ENCODE measurements at regions not wholly inside any gene's neighbourhood (a gene's known extent, or its start where the extent isn't known, plus 50 kb on each side); places are given as distances from the start of the nearest gene placed in this dataset.

GRCh38 chrX:127112726-127113125 is 293.2 kb downstream of the PRR32 start:
- no peak for TF ChIP-seq SRF (IDR thresholded peaks at IDR 0.05; ENCODE audit: low read depth, low read length)
- no peak for TF ChIP-seq ZNF614 (CRISPR knock-in tag; IDR thresholded peaks at IDR 0.05; ENCODE audit: borderline replicate concordance)
- no peak for TF ChIP-seq NFE2L2 (IDR thresholded peaks at IDR 0.05; ENCODE audit: low read length)
- no peak for TF ChIP-seq REST (IDR thresholded peaks at IDR 0.05; ENCODE audit: borderline replicate concordance in 1 of 2, low read depth in 1 of 2, low read length in 2 of 2)
- no peak for TF ChIP-seq HMG20A (CRISPR knock-in tag; IDR thresholded peaks at IDR 0.05; ENCODE audit: borderline replicate concordance)
- TF ChIP-seq, protein P1, sequence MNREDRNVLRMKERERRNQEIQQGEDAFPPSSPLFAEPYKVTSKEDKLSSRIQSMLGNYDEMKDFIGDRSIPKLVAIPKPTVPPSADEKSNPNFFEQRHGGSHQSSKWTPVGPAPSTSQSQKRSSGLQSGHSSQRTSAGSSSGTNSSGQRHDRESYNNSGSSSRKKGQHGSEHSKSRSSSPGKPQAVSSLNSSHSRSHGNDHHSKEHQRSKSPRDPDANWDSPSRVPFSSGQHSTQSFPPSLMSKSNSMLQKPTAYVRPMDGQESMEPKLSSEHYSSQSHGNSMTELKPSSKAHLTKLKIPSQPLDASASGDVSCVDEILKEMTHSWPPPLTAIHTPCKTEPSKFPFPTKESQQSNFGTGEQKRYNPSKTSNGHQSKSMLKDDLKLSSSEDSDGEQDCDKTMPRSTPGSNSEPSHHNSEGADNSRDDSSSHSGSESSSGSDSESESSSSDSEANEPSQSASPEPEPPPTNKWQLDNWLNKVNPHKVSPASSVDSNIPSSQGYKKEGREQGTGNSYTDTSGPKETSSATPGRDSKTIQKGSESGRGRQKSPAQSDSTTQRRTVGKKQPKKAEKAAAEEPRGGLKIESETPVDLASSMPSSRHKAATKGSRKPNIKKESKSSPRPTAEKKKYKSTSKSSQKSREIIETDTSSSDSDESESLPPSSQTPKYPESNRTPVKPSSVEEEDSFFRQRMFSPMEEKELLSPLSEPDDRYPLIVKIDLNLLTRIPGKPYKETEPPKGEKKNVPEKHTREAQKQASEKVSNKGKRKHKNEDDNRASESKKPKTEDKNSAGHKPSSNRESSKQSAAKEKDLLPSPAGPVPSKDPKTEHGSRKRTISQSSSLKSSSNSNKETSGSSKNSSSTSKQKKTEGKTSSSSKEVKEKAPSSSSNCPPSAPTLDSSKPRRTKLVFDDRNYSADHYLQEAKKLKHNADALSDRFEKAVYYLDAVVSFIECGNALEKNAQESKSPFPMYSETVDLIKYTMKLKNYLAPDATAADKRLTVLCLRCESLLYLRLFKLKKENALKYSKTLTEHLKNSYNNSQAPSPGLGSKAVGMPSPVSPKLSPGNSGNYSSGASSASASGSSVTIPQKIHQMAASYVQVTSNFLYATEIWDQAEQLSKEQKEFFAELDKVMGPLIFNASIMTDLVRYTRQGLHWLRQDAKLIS (CRISPR knock-in tag; IDR thresholded peaks at IDR 0.05): no peak

All from HepG2 (cell line).